Vagina (tissue), 2 donors: ENCODE measurements at regions not wholly inside any gene's neighbourhood (a gene's known extent, or its start where the extent isn't known, plus 50 kb on each side); places are given as distances from the start of the nearest gene placed in this dataset.

Experiments
- CTCF ChIP-seq, 3 experiments: fragments of 450-650 bp in 2 of 3; fragments of 200-600 bp in 1 of 3; sonication (generic) in 1 of 3; IDR thresholded peaks; one replicate each; pipeline ENCODE4 v1.5.1; 2017 to 2019; ENCODE audit warnings: antibody characterized with exemption in 3 of 3, mild to moderate bottlenecking in 2 of 3, moderate library complexity in 2 of 3
- POLR2A ChIP-seq, 2 donors: fragments of 450-650 bp; IDR thresholded peaks; one replicate each; pipeline ENCODE4 v1.6.1; 2017; ENCODE audit warnings: antibody characterized with exemption in 2 of 2, mild to moderate bottlenecking in 2 of 2, moderate library complexity in 2 of 2
- POLR2AphosphoS5 ChIP-seq, 2 donors: sonication (generic); formaldehyde crosslinking; IDR thresholded peaks; one replicate each; pipeline ENCODE4 v1.9.0; 2017; ENCODE audit warnings: antibody characterized with exemption in 2 of 2, mild to moderate bottlenecking in 2 of 2, low read depth in 1 of 2; ENCODE audit not compliant: insufficient read depth in 1 of 2

GRCh38 chr4:45099471-45099870 lies 373.1 kb upstream of the GNPDA2 start:
- TF ChIP-seq CTCF (IDR thresholded peaks at IDR 0.05) (no peak), POLR2A (IDR thresholded peaks at IDR 0.05) (no peak), POLR2AphosphoS5 (IDR thresholded peaks at IDR 0.05; ENCODE audit: insufficient read depth in 1 of 2, low read depth in 1 of 2) (no peak)
